ENCODE measurements at regions not wholly inside any gene's neighbourhood (a gene's known extent, or its start where the extent isn't known, plus 50 kb on each side); places are given as distances from the start of the nearest gene placed in this dataset.

- H3K4me3 Mint-ChIP-seq, result no peak overlapping the region
- H3K27ac Mint-ChIP-seq, result no peak overlapping the region
- H3K36me3 ChIP-seq, result no peaks in the 10 kb centered on the region
- no peak overlapping the region for H3K9ac ChIP-seq
- no peak for DNase-seq (ENCODE audit: low spot score)
- no peaks in the 10 kb centered on the region for H3K4me1 Mint-ChIP-seq
- H3K27ac ChIP-seq, result no peak overlapping the region
- no peaks in the 10 kb centered on the region for H3K4me1 ChIP-seq
- H3K27me3 Mint-ChIP-seq (ENCODE audit: insufficient read depth, low read depth), result no peaks in the 10 kb centered on the region
- H3K27me3 ChIP-seq, result no peaks in the 10 kb centered on the region
- H2AFZ ChIP-seq (replicated peaks), result no peak overlapping the region
- no peaks in the 10 kb centered on the region for H3K9me3 ChIP-seq (ENCODE audit: low read depth)
- H3K36me3 Mint-ChIP-seq, result no peaks in the 10 kb centered on the region
- H3K79me2 ChIP-seq (ENCODE audit: low read depth), result no peaks in the 10 kb centered on the region
- no peak overlapping the region for H3K4me2 ChIP-seq
- TF ChIP-seq EZH2phosphoT487 (IDR thresholded peaks at IDR 0.05) (no peak), CTCF (IDR thresholded peaks at IDR 0.05) (no peak), EZH2 (IDR thresholded peaks at IDR 0.05) (no peak)
- H3K4me3 ChIP-seq, result no peak overlapping the region
- no peaks in the 10 kb centered on the region for H4K20me1 ChIP-seq (ENCODE audit: low read depth)
- peaks cover 2% of the 10 kb centered on the region for H3K9me3 Mint-ChIP-seq
- no peaks in the 10 kb centered on the region for H3F3A ChIP-seq (ENCODE audit: low read depth)
These were observed 173.2 kb downstream of the BUB3 start for GRCh38 chr10:123327450-123327849.

GRCh38 chr10:123327896-123328295 is 173.7 kb downstream of the BUB3 start:
- no peaks in the 10 kb centered on the region for H3K27me3 Mint-ChIP-seq (ENCODE audit: insufficient read depth, low read depth)
- no peak for DNase-seq (ENCODE audit: low spot score)

GRCh38 chr10:123331438-123331837 is 177.2 kb downstream of the BUB3 start:
- Mint-ChIP-seq H3K27ac (no peak overlapping the region), H3K36me3 (peaks cover 2% of the 10 kb centered on the region), H3K9me3 (peaks cover 5% of the 10 kb centered on the region), H3K4me1 (no peaks in the 10 kb centered on the region), H3K27me3 (ENCODE audit: insufficient read depth, low read depth) (no peaks in the 10 kb centered on the region), H3K4me3 (no peak overlapping the region)
- Histone ChIP-seq H3K4me2 (no peak overlapping the region), H3K36me3 (no peaks in the 10 kb centered on the region), H3K4me1 (peaks cover 2% of the 10 kb centered on the region), H3K4me3 (no peak overlapping the region), H3K27ac (no peak overlapping the region), H2AFZ (replicated peaks) (no peak overlapping the region), H3F3A (ENCODE audit: low read depth) (no peaks in the 10 kb centered on the region), H3K79me2 (ENCODE audit: low read depth) (no peaks in the 10 kb centered on the region), H3K9ac (no peak overlapping the region), H3K27me3 (no peaks in the 10 kb centered on the region), H4K20me1 (ENCODE audit: low read depth) (no peaks in the 10 kb centered on the region), H3K9me3 (ENCODE audit: low read depth) (no peaks in the 10 kb centered on the region)
- no peak for DNase-seq (ENCODE audit: low spot score)
- TF ChIP-seq CTCF (IDR thresholded peaks at IDR 0.05) (no peak), EZH2 (IDR thresholded peaks at IDR 0.05) (no peak), EZH2phosphoT487 (IDR thresholded peaks at IDR 0.05) (no peak)

More at GRCh38 chr10:123327896-123328295, 173.7 kb downstream of the BUB3 start:
- H3K4me1 Mint-ChIP-seq, result no peaks in the 10 kb centered on the region
- no peak overlapping the region for H3K27ac ChIP-seq
- peaks cover 2% of the 10 kb centered on the region for H3K9me3 Mint-ChIP-seq
- H3K9me3 ChIP-seq (ENCODE audit: low read depth), result no peaks in the 10 kb centered on the region
- H4K20me1 ChIP-seq (ENCODE audit: low read depth), result no peaks in the 10 kb centered on the region
- H2AFZ ChIP-seq (replicated peaks), result no peak overlapping the region
- no peak for TF ChIP-seq EZH2 (IDR thresholded peaks at IDR 0.05)
- TF ChIP-seq EZH2phosphoT487 (IDR thresholded peaks at IDR 0.05), result no peak
- TF ChIP-seq CTCF (IDR thresholded peaks at IDR 0.05), result no peak
- no peak overlapping the region for H3K9ac ChIP-seq
- H3K27me3 ChIP-seq, result no peaks in the 10 kb centered on the region
- H3K36me3 ChIP-seq, result no peaks in the 10 kb centered on the region
- H3K36me3 Mint-ChIP-seq, result no peaks in the 10 kb centered on the region
- H3F3A ChIP-seq (ENCODE audit: low read depth), result no peaks in the 10 kb centered on the region
- H3K4me2 ChIP-seq, result no peak overlapping the region
- H3K4me1 ChIP-seq, result no peaks in the 10 kb centered on the region
- no peak overlapping the region for H3K4me3 Mint-ChIP-seq
- no peak overlapping the region for H3K27ac Mint-ChIP-seq
- no peak overlapping the region for H3K4me3 ChIP-seq
- no peaks in the 10 kb centered on the region for H3K79me2 ChIP-seq (ENCODE audit: low read depth)

All from neural progenitor cell (in vitro differentiated cells).